GM19023 (cell line): ENCODE measurements at regions not wholly inside any gene's neighbourhood (a gene's known extent, or its start where the extent isn't known, plus 50 kb on each side); places are given as distances from the start of the nearest gene placed in this dataset.
"Not testable (repeated sequence)": the region's sequence is repeated elsewhere in the genome, so short reads cannot be mapped to it uniquely, and the experiment has no call there.

Experiments
- ATAC-seq: cut with Tn5 transposase; IDR thresholded peaks from one replicate; pipeline ENCODE4 v1.9.1; 2021; ENCODE audit warnings: mild to moderate bottlenecking, moderate library complexity; ENCODE audit not compliant: unreplicated experiment

GRCh38 chr5:177941386-177941785 is 54.7 kb downstream of the PROP1 start:
- ATAC-seq, result not testable (repeated sequence)

- ATAC-seq, result not testable (repeated sequence)
Measured at GRCh38 chr5:177939246-177940171, 56.5 kb downstream of the PROP1 start.

GRCh38 chr5:177938767-177939166 is 57.3 kb downstream of the PROP1 start:
- not testable (repeated sequence) for ATAC-seq

GRCh38 chr5:177934233-177934632 is 61.8 kb downstream of the PROP1 start:
- not testable (repeated sequence) for ATAC-seq

GRCh38 chr5:177930269-177931022 is 65.6 kb downstream of the PROP1 start:
- ATAC-seq, result not testable (repeated sequence)

- not testable (repeated sequence) for ATAC-seq
Measured at GRCh38 chr5:177929618-177930017, 66.4 kb downstream of the PROP1 start.

GRCh38 chr5:177927500-177927899 is 68.5 kb downstream of the PROP1 start:
- not testable (repeated sequence) for ATAC-seq

GRCh38 chr5:177924577-177924976 is 71.5 kb downstream of the PROP1 start:
- ATAC-seq, result not testable (repeated sequence)

GRCh38 chr5:177923837-177924236 is 72.2 kb downstream of the PROP1 start:
- not testable (repeated sequence) for ATAC-seq

- not testable (repeated sequence) for ATAC-seq
Measured at GRCh38 chr5:177923189-177923588, 72.9 kb downstream of the PROP1 start.

- ATAC-seq, result not testable (repeated sequence)
Measured at GRCh38 chr5:177909261-177909660, 86.8 kb downstream of the PROP1 start.

GRCh38 chr5:177902806-177903205 is 93.2 kb downstream of the PROP1 start:
- ATAC-seq, result not testable (repeated sequence)

- not testable (repeated sequence) for ATAC-seq
Measured at GRCh38 chr5:177900066-177900465, 96.0 kb downstream of the PROP1 start.

- not testable (repeated sequence) for ATAC-seq
Measured at GRCh38 chr5:177894681-177895453, 101.2 kb downstream of the PROP1 start.

- ATAC-seq, result not testable (repeated sequence)
Measured at GRCh38 chr5:177892357-177892665, 103.7 kb downstream of the PROP1 start.

GRCh38 chr5:177891547-177892356 is 104.3 kb downstream of the PROP1 start:
- peak; percentile 90 for ATAC-seq

GRCh38 chr5:177883295-177883694 is 100.6 kb upstream of the FAM153A start:
- ATAC-seq, result not testable (repeated sequence)

- peak; percentile 33 for ATAC-seq
Measured at GRCh38 chr5:177875900-177876238, 93.2 kb upstream of the FAM153A start.

GRCh38 chr5:177875013-177875899 is 92.6 kb upstream of the FAM153A start:
- peak; percentile 85 for ATAC-seq
